Osteocyte (in vitro differentiated cells): ENCODE measurements at regions not wholly inside any gene's neighbourhood (a gene's known extent, or its start where the extent isn't known, plus 50 kb on each side); places are given as distances from the start of the nearest gene placed in this dataset.

Source experiments
- DNase-seq: peaks from one replicate; pipeline ENCODE4 v3.0.0; 2021; ENCODE audit warnings: mixed read lengths; ENCODE audit not compliant: unreplicated experiment; ENCODE audit errors: extremely low spot score
- H3K27ac Mint-ChIP-seq: one replicate; pipeline ENCODE4 v1.8.0; 2021; ENCODE audit warnings: mild to moderate bottlenecking, mixed read lengths; ENCODE audit not compliant: unreplicated experiment
- H3K27me3 Mint-ChIP-seq: one replicate; pipeline ENCODE4 v1.8.0; 2021; ENCODE audit warnings: mixed read lengths; ENCODE audit not compliant: unreplicated experiment
- H3K36me3 Mint-ChIP-seq: one replicate; pipeline ENCODE4 v1.8.0; 2021; ENCODE audit warnings: mixed read lengths; ENCODE audit not compliant: unreplicated experiment
- H3K4me1 Mint-ChIP-seq: one replicate; pipeline ENCODE4 v1.8.0; 2021; ENCODE audit warnings: mixed read lengths; ENCODE audit not compliant: unreplicated experiment
- H3K4me3 Mint-ChIP-seq: one replicate; pipeline ENCODE4 v1.8.0; 2021; ENCODE audit warnings: mild to moderate bottlenecking, moderate library complexity, mixed read lengths; ENCODE audit not compliant: unreplicated experiment
- H3K9me3 Mint-ChIP-seq: one replicate; pipeline ENCODE4 v1.8.0; 2021; ENCODE audit warnings: mixed read lengths; ENCODE audit not compliant: unreplicated experiment
- TF ChIP-seq, protein P1 (sequence below): fragments of 200-600 bp; sonication (generic); IDR thresholded peaks from 2 replicates; pipeline ENCODE4 v1.5.0; 2021; ENCODE audit warnings: antibody characterized with exemption, mild to moderate bottlenecking, moderate library complexity

DNA sequence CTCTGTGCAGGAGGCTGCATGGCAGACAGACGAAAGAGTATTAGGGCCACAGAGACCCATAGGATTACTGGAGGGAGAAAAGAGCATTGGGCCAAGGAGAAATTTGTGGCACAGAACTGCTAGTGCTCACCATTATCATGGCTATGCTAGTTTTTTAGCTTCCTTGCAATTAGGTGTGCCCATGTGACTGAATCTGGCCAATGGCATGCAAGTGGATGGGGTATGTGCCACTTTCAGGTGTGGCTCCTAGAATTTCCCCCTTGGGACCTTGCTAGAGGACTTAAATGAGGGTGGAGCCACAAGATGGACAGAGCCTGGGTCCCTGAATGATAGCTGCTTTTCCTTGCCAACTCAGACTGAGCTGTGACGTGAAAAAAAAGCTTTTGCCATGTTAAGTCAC is 73.9 kb upstream of the TENM4 start:
- TF ChIP-seq, protein P1, sequence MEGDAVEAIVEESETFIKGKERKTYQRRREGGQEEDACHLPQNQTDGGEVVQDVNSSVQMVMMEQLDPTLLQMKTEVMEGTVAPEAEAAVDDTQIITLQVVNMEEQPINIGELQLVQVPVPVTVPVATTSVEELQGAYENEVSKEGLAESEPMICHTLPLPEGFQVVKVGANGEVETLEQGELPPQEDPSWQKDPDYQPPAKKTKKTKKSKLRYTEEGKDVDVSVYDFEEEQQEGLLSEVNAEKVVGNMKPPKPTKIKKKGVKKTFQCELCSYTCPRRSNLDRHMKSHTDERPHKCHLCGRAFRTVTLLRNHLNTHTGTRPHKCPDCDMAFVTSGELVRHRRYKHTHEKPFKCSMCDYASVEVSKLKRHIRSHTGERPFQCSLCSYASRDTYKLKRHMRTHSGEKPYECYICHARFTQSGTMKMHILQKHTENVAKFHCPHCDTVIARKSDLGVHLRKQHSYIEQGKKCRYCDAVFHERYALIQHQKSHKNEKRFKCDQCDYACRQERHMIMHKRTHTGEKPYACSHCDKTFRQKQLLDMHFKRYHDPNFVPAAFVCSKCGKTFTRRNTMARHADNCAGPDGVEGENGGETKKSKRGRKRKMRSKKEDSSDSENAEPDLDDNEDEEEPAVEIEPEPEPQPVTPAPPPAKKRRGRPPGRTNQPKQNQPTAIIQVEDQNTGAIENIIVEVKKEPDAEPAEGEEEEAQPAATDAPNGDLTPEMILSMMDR = no peak
- Mint-ChIP-seq H3K36me3 (no peaks in the 10 kb centered on the region), H3K9me3 (no peaks in the 10 kb centered on the region), H3K27me3 (peaks cover 25% of the 10 kb centered on the region), H3K4me3 (no peak overlapping the region), H3K27ac (no peak overlapping the region), H3K4me1 (no peaks in the 10 kb centered on the region)
- DNase-seq = no peak

DNA sequence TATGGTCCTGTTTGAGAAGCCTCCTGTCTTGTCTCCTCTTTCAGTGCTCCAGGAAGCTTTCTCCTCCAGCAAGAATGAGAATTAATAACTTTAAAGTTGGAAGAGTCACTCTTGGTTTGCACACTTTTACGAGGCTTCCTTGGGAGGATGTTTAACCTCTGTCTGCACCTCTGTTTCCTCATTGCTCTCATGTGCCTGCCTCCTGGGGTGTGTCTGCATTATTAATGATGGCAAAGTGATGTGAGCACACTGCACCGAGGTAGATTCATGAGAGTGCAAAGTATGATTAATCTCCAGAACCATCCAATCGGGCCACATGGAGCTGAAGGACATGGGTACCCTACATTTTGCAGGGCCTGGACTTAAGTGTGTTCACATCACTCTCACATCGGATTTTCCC is 73.5 kb upstream of the TENM4 start:
- Mint-ChIP-seq H3K27me3 (peaks cover 25% of the 10 kb centered on the region), H3K9me3 (no peaks in the 10 kb centered on the region), H3K4me1 (no peaks in the 10 kb centered on the region), H3K27ac (no peak overlapping the region), H3K36me3 (no peaks in the 10 kb centered on the region), H3K4me3 (no peak overlapping the region)
- no peak for DNase-seq
- TF ChIP-seq, protein P1 = no peak

DNA sequence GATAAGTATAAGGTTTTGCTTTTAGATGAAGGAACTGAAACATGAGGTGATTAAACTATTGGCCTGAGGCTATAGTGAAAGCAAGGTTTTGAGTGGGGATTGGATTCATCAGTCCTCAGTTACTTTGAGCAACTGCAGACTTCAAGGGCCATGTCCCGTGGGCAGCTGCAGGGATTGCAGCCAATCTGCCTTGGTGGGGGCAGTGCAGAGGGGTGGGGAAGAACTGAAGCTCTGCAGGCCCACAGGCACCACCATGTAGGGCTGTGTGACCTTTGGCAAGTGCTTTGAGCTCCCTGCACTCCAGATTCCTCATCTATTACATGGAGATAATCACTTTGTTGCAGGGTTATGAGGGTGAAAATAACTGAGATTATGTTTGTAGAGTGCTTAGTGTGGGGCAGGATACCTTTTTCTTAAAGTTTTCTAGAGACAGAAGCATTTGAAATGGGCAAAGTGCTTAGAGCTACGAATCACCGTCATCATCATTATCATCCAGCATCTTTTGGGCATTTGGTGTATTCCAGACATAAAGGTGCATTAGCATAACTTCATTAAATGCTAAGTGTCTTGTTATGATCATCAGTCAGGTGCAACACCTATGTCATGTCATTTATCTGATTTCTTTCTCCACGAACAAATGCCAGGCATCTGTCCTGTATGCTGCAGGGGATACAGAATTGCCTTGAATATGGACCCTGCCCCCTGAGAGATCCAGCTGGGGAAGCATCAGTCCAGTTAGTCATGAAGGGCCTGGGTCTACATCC is 72.1 kb upstream of the TENM4 start:
- DNase-seq = no peak
- Mint-ChIP-seq H3K4me1 (no peaks in the 10 kb centered on the region), H3K36me3 (no peaks in the 10 kb centered on the region), H3K27ac (no peak overlapping the region), H3K4me3 (no peak overlapping the region), H3K9me3 (no peaks in the 10 kb centered on the region), H3K27me3 (peaks cover 25% of the 10 kb centered on the region)
- TF ChIP-seq, protein P1 = no peak

DNA sequence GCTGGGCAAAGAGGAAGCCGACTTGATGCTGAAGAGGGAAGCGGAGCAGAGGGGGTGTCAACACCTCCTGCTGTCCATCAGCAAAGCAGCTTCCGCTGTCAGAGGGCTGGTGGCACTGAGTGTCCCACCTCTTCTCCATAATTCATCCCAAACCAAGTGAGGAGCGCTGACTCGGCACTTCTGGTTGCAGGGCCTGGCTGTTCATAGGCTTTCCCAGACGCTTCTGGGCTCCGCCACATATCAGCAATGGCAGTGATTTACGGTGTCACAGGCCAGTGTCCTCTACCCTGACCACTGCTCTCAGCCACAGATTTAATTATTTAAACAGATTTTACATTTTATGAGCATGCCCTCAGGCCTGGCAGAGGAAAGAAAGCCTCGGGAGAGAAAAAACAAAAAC is 70.1 kb upstream of the TENM4 start:
- Mint-ChIP-seq H3K36me3 (no peaks in the 10 kb centered on the region), H3K4me1 (no peaks in the 10 kb centered on the region), H3K27me3 (peaks cover 20% of the 10 kb centered on the region), H3K4me3 (no peak overlapping the region), H3K27ac (no peak overlapping the region), H3K9me3 (no peaks in the 10 kb centered on the region)
- TF ChIP-seq, protein P1 = no peak
- DNase-seq = no peak

DNA sequence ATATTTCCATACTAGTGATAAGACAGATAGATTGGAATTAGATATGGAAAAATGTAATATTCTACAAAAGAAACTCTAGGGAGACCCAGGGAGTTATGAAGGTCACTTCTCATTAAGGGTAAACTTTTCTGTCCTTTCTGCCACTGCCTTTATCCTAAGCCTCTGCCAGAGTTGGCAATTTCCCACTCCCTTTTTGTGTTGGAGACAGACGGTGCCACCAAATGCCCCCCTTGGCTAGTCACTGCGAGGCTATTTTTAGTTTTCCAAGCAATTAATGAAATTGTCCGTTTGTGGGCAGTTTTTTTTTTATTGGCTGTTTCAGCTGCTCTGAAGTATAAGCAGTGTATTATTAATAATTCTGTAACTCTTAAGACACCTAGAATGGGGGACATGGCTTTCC is 67.6 kb upstream of the TENM4 start:
- Mint-ChIP-seq H3K4me1 (no peaks in the 10 kb centered on the region), H3K27ac (no peak overlapping the region), H3K36me3 (no peaks in the 10 kb centered on the region), H3K9me3 (no peaks in the 10 kb centered on the region), H3K27me3 (peaks cover 10% of the 10 kb centered on the region), H3K4me3 (no peak overlapping the region)
- TF ChIP-seq, protein P1 = no peak
- no peak for DNase-seq
